K562 (cell line): ENCODE measurements at regions not wholly inside any gene's neighbourhood (a gene's known extent, or its start where the extent isn't known, plus 50 kb on each side); places are given as distances from the start of the nearest gene placed in this dataset.

ENCODE experiments used
- ATAC-seq: fragments of 200-7000 bp; cut with Tn5 transposase; 3 replicates; pipeline ENCODE4 v1.9.1; 2020; ENCODE audit warnings: moderate library complexity
- BruUV-seq: library from RNA; stranded (reverse); fragments of 400-500 nt; replicated peaks from 2 replicates; lab custom pipeline; 2021; lab: Mats Ljungman, UMichigan
- CTCF ChIA-PET: fragments of 300-600 bp; formaldehyde crosslinking; extraction: SDS; loops from one replicate; lab custom pipeline; 2021; ENCODE audit warnings: low intra/inter-chr PET ratio; lab: Yijun Ruan, JAX
- POLR2A ChIA-PET: fragments of 300-600, 350-650 bp; sonication (Branson Sonifier 250); formaldehyde crosslinking; extraction: SDS; loops from one replicate; lab custom pipeline; 2021; ENCODE audit warnings: antibody characterized with exemption, inconsistent platforms; lab: Yijun Ruan, JAX
- DNase-seq, 4 experiments: peaks; one replicate each; pipeline versions ENCODE4 v3.0.0 to v3.0.0-alpha.2; 2011 to 2018; ENCODE audit warnings: low spot score in 3 of 4, mixed read lengths in 3 of 4; ENCODE audit errors: extremely low read depth in 1 of 4
- FAIRE-seq: peaks from 2 replicates; lab custom pipeline; 2011; peaks lifted over from hg19 to GRCh38; lab: Jason Lieb, UNC
- H2AFZ ChIP-seq: 2 replicates; pipeline ENCODE4 v1.6.0; 2011; ENCODE audit warnings: low read depth, low read length, control low read depth, inconsistent platforms
- H3K27ac ChIP-seq: fragments of 200-600 bp; 3 replicates; pipeline ENCODE4 v1.8.0; 2011; ENCODE audit warnings: low read depth, mild to moderate bottlenecking, control low read depth, inconsistent platforms, low read length, moderate library complexity, mixed read lengths; ENCODE audit errors: extremely low read depth
- H3K27me3 ChIP-seq, 2 experiments: fragments of 300-600 bp in 1 of 2; 2 replicates in 1 of 2; 3 replicates in 1 of 2; pipeline versions ENCODE4 v1.6.0 to v1.8.0; 2011; ENCODE audit warnings: inconsistent platforms in 2 of 2, low read length in 2 of 2, mild to moderate bottlenecking in 1 of 2, mixed read lengths in 1 of 2, moderate library complexity in 1 of 2; ENCODE audit not compliant: control insufficient read depth in 2 of 2, insufficient read depth in 2 of 2
- H3K36me3 ChIP-seq: fragments of 300-600 bp; 3 replicates; pipeline ENCODE4 v1.8.0; 2011; ENCODE audit warnings: mild to moderate bottlenecking, low read length, inconsistent platforms; ENCODE audit not compliant: control insufficient read depth, insufficient read depth
- H3K4me1 ChIP-seq, 2 experiments: fragments of 200-600 bp in 1 of 2; replicated peaks in 1 of 2; 2 replicates in 1 of 2; 3 replicates in 1 of 2; pipeline versions ENCODE4 v1.5.1 to v1.8.0; 2011; ENCODE audit warnings: inconsistent platforms in 2 of 2, low read length in 2 of 2, mild to moderate bottlenecking in 1 of 2, mixed read lengths in 1 of 2, moderate library complexity in 1 of 2; ENCODE audit not compliant: control insufficient read depth in 2 of 2, insufficient read depth in 2 of 2
- H3K4me2 ChIP-seq: 2 replicates; pipeline ENCODE4 v1.6.1; 2011; ENCODE audit warnings: low read length, control low read depth, inconsistent platforms, mixed read lengths; ENCODE audit not compliant: insufficient read depth
- H3K4me3 ChIP-seq: fragments of 200-600 bp; sonication (generic), shearing (Covaris generic); 2 replicates; pipeline ENCODE4 v1.5.1; 2016; ENCODE audit warnings: control low read depth, inconsistent platforms
- H3K79me2 ChIP-seq: fragments of 200-600 bp; 3 replicates; pipeline ENCODE4 v1.8.0; 2011; ENCODE audit warnings: low read length, inconsistent platforms; ENCODE audit not compliant: control insufficient read depth, insufficient read depth
- H3K9ac ChIP-seq, 2 experiments: 2 replicates each; pipeline versions ENCODE4 v1.6.0 to v1.6.1; 2011; ENCODE audit warnings: low read depth in 2 of 2, low read length in 2 of 2, control low read depth in 1 of 2, inconsistent platforms in 1 of 2, mild to moderate bottlenecking in 1 of 2, mixed read lengths in 1 of 2; ENCODE audit not compliant: insufficient read depth in 1 of 2
- H3K9me1 ChIP-seq: one replicate; pipeline ENCODE4 v1.6.0; 2011; ENCODE audit warnings: inconsistent platforms, mild to moderate bottlenecking, low read length, moderate library complexity; ENCODE audit not compliant: control insufficient read depth, insufficient read depth
- H3K9me3 ChIP-seq: replicated peaks from 2 replicates; pipeline ENCODE4 v1.5.1; 2011; ENCODE audit warnings: low read depth, low read length, inconsistent platforms; ENCODE audit not compliant: control insufficient read depth, insufficient read depth
- H4K20me1 ChIP-seq: replicated peaks from 2 replicates; pipeline ENCODE4 v1.6.1; 2011; ENCODE audit warnings: low read length, inconsistent platforms, mixed read lengths; ENCODE audit not compliant: control insufficient read depth, insufficient read depth
- E2F5 ChIP-seq: sonication (generic); formaldehyde crosslinking; IDR thresholded peaks from 2 replicates; pipeline ENCODE4 v1.8.0; 2022; ENCODE audit warnings: mild to moderate bottlenecking, missing genetic modification reagents
- HMBOX1 ChIP-seq: sonication (generic); IDR thresholded peaks from 2 replicates; pipeline ENCODE4 v1.6.1; 2016
- HNRNPUL1 ChIP-seq: fragments of 200-400 bp; formaldehyde crosslinking; IDR thresholded peaks from 2 replicates; pipeline ENCODE4 v1.6.1; 2017; ENCODE audit warnings: low read length
- KLF16 ChIP-seq: IDR thresholded peaks from 2 replicates; pipeline ENCODE4 v1.6.1; 2016; ENCODE audit warnings: antibody characterized with exemption
- OTX1 ChIP-seq: fragments of 450-650 bp; formaldehyde crosslinking; IDR thresholded peaks from 2 replicates; pipeline ENCODE4 v1.4.0; 2022; ENCODE audit warnings: mild to moderate bottlenecking
- RBM14 ChIP-seq: fragments of 200-400 bp; formaldehyde crosslinking; IDR thresholded peaks from 2 replicates; pipeline ENCODE4 v1.6.1; 2018; ENCODE audit warnings: low read depth, mild to moderate bottlenecking, low read length, moderate library complexity, borderline replicate concordance; ENCODE audit not compliant: insufficient read depth
- RBM25 ChIP-seq: fragments of 200-400 bp; formaldehyde crosslinking; IDR thresholded peaks from 2 replicates; pipeline ENCODE4 v1.6.1; 2018; ENCODE audit warnings: low read length, low read depth, moderate library complexity; ENCODE audit not compliant: severe bottlenecking
- TRIM28 ChIP-seq: fragments of 450-650 bp; IDR thresholded peaks from 2 replicates; pipeline ENCODE4 v1.6.1; 2017
- ZNF316 ChIP-seq: fragments of 450-650 bp; IDR thresholded peaks from 2 replicates; pipeline ENCODE4 v1.6.1; 2016
- ZNF324 ChIP-seq: fragments of 250-450 bp; sonication (Bioruptor Pico); IDR thresholded peaks from 2 replicates; pipeline ENCODE4 v1.4.0; 2020; ENCODE audit warnings: mild to moderate bottlenecking
- WGBS: fragments of 100-300 bp; shearing (Covaris generic); methylation state at CpG from one replicate; pipeline ENCODE4 v1.1.6; 2016; ENCODE audit warnings: low coverage, mixed read lengths; ENCODE audit not compliant: insufficient coverage; ENCODE audit errors: missing lambda C conversion rate; 5-methylcytosine and 5-hydroxymethylcytosine counted together
- in situ Hi-C: fragments of 300-500 bp; cut with MboI; formaldehyde crosslinking; loops from 4 replicates; pipeline ENCODE4 v1.15.0; 2018; ENCODE audit warnings: inconsistent platforms, mixed read lengths
- intact Hi-C: fragments of 100-400 bp; cut with micrococcal nuclease; formaldehyde crosslinking; loops from 2 replicates; pipeline ENCODE4 v1.14.2; 2022
- TF ChIP-seq, protein P1 (sequence below): fragments of 450-650 bp; IDR thresholded peaks from 2 replicates; pipeline ENCODE4 v1.6.1; 2016; ENCODE audit warnings: antibody characterized with exemption
- TF ChIP-seq, protein P2 (sequence below): fragments of 250-450 bp; sonication (Bioruptor Pico); IDR thresholded peaks from 2 replicates; pipeline ENCODE4 v1.5.0; 2021
- TF ChIP-seq, protein P3 (sequence below): sonication (generic); formaldehyde crosslinking; IDR thresholded peaks from 2 replicates; pipeline ENCODE4 v1.8.0; 2023; ENCODE audit warnings: missing genetic modification reagents, mild to moderate bottlenecking, borderline replicate concordance

DNA sequence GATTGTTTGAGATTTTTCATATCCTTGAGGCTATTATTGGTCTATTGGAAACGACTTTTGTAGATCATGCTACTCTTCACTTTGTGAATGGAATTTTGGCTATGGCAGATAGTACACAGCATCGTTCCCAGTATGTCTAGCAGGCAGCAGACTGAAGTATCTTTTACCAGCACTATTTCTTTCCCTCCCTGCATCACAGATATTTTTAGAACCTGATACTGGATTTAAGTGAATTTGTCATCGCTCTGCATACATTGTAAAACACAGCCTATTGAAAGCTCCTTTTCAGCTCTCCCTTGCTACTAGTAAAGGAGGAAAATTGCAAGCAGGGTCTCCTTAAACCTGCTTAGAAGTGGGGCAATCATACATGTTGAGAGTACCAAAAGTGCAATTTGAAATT, 133.6 kb downstream of the LUZP4 start (continued):
- TF ChIP-seq TRIM28 (no peak), OTX1 (CRISPR knock-in tag) (no peak), E2F5 (no peak), RBM25 (no peak), ZNF316 (no peak)
- TF ChIP-seq, protein P1, sequence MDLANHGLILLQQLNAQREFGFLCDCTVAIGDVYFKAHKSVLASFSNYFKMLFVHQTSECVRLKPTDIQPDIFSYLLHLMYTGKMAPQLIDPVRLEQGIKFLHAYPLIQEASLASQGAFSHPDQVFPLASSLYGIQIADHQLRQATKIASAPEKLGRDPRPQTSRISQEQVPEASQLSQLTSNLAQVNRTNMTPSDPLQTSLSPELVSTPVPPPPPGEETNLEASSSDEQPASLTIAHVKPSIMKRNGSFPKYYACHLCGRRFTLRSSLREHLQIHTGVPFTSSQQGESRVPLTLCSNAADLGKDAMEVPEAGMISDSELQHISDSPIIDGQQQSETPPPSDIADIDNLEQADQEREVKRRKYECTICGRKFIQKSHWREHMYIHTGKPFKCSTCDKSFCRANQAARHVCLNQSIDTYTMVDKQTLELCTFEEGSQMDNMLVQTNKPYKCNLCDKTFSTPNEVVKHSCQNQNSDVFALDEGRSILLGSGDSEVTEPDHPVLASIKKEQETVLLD, result no peak

DNA sequence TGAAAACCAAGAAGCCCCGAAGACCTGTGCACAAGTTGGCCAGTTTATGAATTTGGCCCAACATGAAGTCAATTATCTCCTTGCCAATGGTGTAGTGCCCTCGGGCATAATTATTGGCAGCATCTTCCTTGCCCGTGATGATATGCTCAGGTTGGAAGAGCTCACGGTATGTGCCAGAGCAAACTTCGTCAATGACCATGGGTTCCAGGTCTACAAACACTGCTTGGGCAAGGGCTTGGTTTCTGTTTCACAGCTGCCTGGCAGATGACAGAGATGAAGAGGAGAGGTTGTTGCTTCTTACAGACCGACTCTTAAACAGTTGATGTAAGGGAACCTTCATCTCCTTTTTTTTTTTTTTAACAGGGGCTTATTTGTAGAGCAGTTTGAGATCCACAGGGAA, 135.6 kb upstream of the PLS3 start:
- Histone ChIP-seq H3K4me2 (no peak overlapping the region), H4K20me1 (no peaks in the 10 kb centered on the region), H3K79me2 (no peaks in the 10 kb centered on the region), H3K9me3 (no peaks in the 10 kb centered on the region), H3K9me1 (no peaks in the 10 kb centered on the region), H3K36me3 (no peaks in the 10 kb centered on the region), H3K27me3 (no peaks in the 10 kb centered on the region), H3K4me1 (no peaks in the 10 kb centered on the region), H3K9ac (no peak overlapping the region), H3K27ac (no peak overlapping the region), H3K4me3 (no peak overlapping the region), H2AFZ (no peak overlapping the region)
- intact Hi-C loops (no loop called here), in situ Hi-C loops (no loop called here)
- FAIRE-seq (no peak), DNase-seq (no peak), ATAC-seq (no peak)
- TF ChIP-seq ZNF324 (CRISPR knock-in tag) (no peak), KLF16 (no peak), RBM14 (no peak), HMBOX1 (no peak), HNRNPUL1 (no peak)
- TF ChIP-seq, protein P2, sequence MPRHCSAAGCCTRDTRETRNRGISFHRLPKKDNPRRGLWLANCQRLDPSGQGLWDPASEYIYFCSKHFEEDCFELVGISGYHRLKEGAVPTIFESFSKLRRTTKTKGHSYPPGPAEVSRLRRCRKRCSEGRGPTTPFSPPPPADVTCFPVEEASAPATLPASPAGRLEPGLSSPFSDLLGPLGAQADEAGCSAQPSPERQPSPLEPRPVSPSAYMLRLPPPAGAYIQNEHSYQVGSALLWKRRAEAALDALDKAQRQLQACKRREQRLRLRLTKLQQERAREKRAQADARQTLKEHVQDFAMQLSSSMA (CRISPR knock-in tag), result no peak
- TF ChIP-seq, protein P3, sequence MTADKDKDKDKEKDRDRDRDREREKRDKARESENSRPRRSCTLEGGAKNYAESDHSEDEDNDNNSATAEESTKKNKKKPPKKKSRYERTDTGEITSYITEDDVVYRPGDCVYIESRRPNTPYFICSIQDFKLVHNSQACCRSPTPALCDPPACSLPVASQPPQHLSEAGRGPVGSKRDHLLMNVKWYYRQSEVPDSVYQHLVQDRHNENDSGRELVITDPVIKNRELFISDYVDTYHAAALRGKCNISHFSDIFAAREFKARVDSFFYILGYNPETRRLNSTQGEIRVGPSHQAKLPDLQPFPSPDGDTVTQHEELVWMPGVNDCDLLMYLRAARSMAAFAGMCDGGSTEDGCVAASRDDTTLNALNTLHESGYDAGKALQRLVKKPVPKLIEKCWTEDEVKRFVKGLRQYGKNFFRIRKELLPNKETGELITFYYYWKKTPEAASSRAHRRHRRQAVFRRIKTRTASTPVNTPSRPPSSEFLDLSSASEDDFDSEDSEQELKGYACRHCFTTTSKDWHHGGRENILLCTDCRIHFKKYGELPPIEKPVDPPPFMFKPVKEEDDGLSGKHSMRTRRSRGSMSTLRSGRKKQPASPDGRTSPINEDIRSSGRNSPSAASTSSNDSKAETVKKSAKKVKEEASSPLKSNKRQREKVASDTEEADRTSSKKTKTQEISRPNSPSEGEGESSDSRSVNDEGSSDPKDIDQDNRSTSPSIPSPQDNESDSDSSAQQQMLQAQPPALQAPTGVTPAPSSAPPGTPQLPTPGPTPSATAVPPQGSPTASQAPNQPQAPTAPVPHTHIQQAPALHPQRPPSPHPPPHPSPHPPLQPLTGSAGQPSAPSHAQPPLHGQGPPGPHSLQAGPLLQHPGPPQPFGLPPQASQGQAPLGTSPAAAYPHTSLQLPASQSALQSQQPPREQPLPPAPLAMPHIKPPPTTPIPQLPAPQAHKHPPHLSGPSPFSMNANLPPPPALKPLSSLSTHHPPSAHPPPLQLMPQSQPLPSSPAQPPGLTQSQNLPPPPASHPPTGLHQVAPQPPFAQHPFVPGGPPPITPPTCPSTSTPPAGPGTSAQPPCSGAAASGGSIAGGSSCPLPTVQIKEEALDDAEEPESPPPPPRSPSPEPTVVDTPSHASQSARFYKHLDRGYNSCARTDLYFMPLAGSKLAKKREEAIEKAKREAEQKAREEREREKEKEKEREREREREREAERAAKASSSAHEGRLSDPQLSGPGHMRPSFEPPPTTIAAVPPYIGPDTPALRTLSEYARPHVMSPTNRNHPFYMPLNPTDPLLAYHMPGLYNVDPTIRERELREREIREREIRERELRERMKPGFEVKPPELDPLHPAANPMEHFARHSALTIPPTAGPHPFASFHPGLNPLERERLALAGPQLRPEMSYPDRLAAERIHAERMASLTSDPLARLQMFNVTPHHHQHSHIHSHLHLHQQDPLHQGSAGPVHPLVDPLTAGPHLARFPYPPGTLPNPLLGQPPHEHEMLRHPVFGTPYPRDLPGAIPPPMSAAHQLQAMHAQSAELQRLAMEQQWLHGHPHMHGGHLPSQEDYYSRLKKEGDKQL (CRISPR knock-in tag), result no peak
- no TSS peak for BruUV-seq
- WGBS, result 0% methylated on average over 5 of the region's 6 CpGs
- ChIA-PET CTCF (no interaction called here), POLR2A (no interaction called here)
